ENCODE measurements at regions not wholly inside any gene's neighbourhood (a gene's known extent, or its start where the extent isn't known, plus 50 kb on each side); places are given as distances from the start of the nearest gene placed in this dataset.

GRCh38 chr5:84565866-84566265, 181.2 kb upstream of the EDIL3 start:
- ChIA-PET RAD21 (ENCODE audit: unreplicated experiment) (no interaction called here), POLR2A (no interaction called here), SMC1A (ENCODE audit: uncharacterized antibody, unreplicated experiment) (no interaction called here), CTCF (no interaction called here)
- H3K4me1 ChIP-seq (ENCODE audit: control insufficient read depth, insufficient read depth, low read length), result no peaks in the 10 kb centered on the region
- no peak overlapping the region for H2AFZ ChIP-seq (ENCODE audit: control insufficient read depth, low read depth, low read length)
- H4K20me1 ChIP-seq (ENCODE audit: control insufficient read depth, insufficient read depth), result no peaks in the 10 kb centered on the region
- H3K27ac ChIP-seq (ENCODE audit: control insufficient read depth, insufficient read depth), result no peak overlapping the region
- no peak for DNase-seq (ENCODE audit: low read depth, low spot score)
- intact Hi-C loops (cut with micrococcal nuclease; ENCODE audit: unreplicated experiment) (no loop called here), in situ Hi-C loops (cut with MboI) (no loop called here)
- FAIRE-seq, result no peak
- ATAC-seq, result no peak
- no peak overlapping the region for H3K4me2 ChIP-seq (ENCODE audit: control insufficient read depth, insufficient read depth)
- no peak overlapping the region for H3K9ac ChIP-seq (ENCODE audit: control insufficient read depth, insufficient read depth, low read length)
- no peaks in the 10 kb centered on the region for H3K36me3 ChIP-seq (ENCODE audit: control insufficient read depth in 2 of 2, insufficient read depth in 2 of 2, low read length in 1 of 2)
- no peaks in the 10 kb centered on the region for H3K9me3 ChIP-seq (replicated peaks; ENCODE audit: control insufficient read depth, insufficient read depth, low read length)
- no peaks in the 10 kb centered on the region for H3K27me3 ChIP-seq (replicated peaks in 1 of 2; ENCODE audit: control insufficient read depth in 2 of 2, insufficient read depth in 2 of 2, low read length in 1 of 2)
- BruUV-seq (replicated peaks), result no TSS peak
- TF ChIP-seq ZNF384 (IDR thresholded peaks at IDR 0.05; ENCODE audit: borderline replicate concordance, low read depth, low read length) (no peak), MLLT1 (IDR thresholded peaks at IDR 0.05) (no peak), MTA2 (IDR thresholded peaks at IDR 0.05; ENCODE audit: low read depth) (no peak), SPI1 (IDR thresholded peaks at IDR 0.05; ENCODE audit: borderline replicate concordance, insufficient read depth, low read depth, low read length) (no peak), FOS (IDR thresholded peaks at IDR 0.05; ENCODE audit: borderline replicate concordance, extremely low read depth, insufficient read length) (no peak), BRCA1 (IDR thresholded peaks at IDR 0.05; ENCODE audit: low read depth, low read length) (no peak), CHD1 (IDR thresholded peaks at IDR 0.05; ENCODE audit: low read depth, low read length) (no peak), NR2C2 (IDR thresholded peaks at IDR 0.05; ENCODE audit: borderline replicate concordance, control insufficient read depth, insufficient read length, low read depth) (no peak), ZSCAN29 (IDR thresholded peaks at IDR 0.05) (no peak), PML (IDR thresholded peaks at IDR 0.05; ENCODE audit: low read length) (no peak)
- H3K79me2 ChIP-seq (ENCODE audit: control insufficient read depth, insufficient read depth, low read length), result no peaks in the 10 kb centered on the region
- H3K4me3 ChIP-seq, result no peak overlapping the region
- WGBS (ENCODE audit: insufficient coverage, insufficient replicate concordance, low lambda C conversion rate, missing lambda C conversion rate), result 0% methylated on average over 1 of the region's 1 CpG
